Trophoblast cell (in vitro differentiated cells and primary cell): ENCODE measurements at regions not wholly inside any gene's neighbourhood (a gene's known extent, or its start where the extent isn't known, plus 50 kb on each side); places are given as distances from the start of the nearest gene placed in this dataset.
"Not testable (repeated sequence)": the region's sequence is repeated elsewhere in the genome, so short reads cannot be mapped to it uniquely, and the experiment has no call there.

ENCODE experiments used
- DNase-seq, 2 donors: peaks; one replicate each; pipeline ENCODE4 v3.0.0-alpha.2; 2016
- H2AFZ ChIP-seq: 2 replicates; pipeline ENCODE4 v1.6.1; 2013; ENCODE audit warnings: low read length, moderate library complexity, mild to moderate bottlenecking; ENCODE audit not compliant: insufficient read depth, poor library complexity
- H2AK5ac ChIP-seq: 2 replicates; pipeline ENCODE4 v1.6.1; 2013; ENCODE audit warnings: mild to moderate bottlenecking, low read length
- H2BK120ac ChIP-seq: 2 replicates; pipeline ENCODE4 v1.6.1; 2013; ENCODE audit warnings: low read length, mild to moderate bottlenecking, moderate library complexity; ENCODE audit not compliant: insufficient read depth, poor library complexity
- H2BK12ac ChIP-seq: 2 replicates; pipeline ENCODE4 v1.6.1; 2013; ENCODE audit warnings: mild to moderate bottlenecking, low read length, moderate library complexity
- H2BK5ac ChIP-seq: 2 replicates; pipeline ENCODE4 v1.6.1; 2013; ENCODE audit warnings: low read length, low read depth, moderate library complexity, mild to moderate bottlenecking; ENCODE audit not compliant: poor library complexity
- H3K14ac ChIP-seq: 2 replicates; pipeline ENCODE4 v1.6.1; 2013; ENCODE audit warnings: mild to moderate bottlenecking, low read length
- H3K18ac ChIP-seq: 2 replicates; pipeline ENCODE4 v1.6.1; 2013; ENCODE audit warnings: mild to moderate bottlenecking, low read length
- H3K23ac ChIP-seq: 2 replicates; pipeline ENCODE4 v1.6.1; 2013; ENCODE audit warnings: low read length
- H3K27ac ChIP-seq: 2 replicates; pipeline ENCODE4 v1.5.1; 2013; ENCODE audit warnings: low read depth, mild to moderate bottlenecking, inconsistent platforms, low read length, moderate library complexity
- H3K27me3 ChIP-seq: 2 replicates; pipeline ENCODE4 v1.6.1; 2013; ENCODE audit warnings: inconsistent platforms, mild to moderate bottlenecking, low read length, moderate library complexity; ENCODE audit not compliant: insufficient read depth
- H3K36me3 ChIP-seq, 2 experiments: 1 replicate in 1 of 2; 2 replicates in 1 of 2; pipeline ENCODE4 v1.6.1; 2013; ENCODE audit warnings: low read length in 2 of 2, mild to moderate bottlenecking in 2 of 2, moderate library complexity in 1 of 2; ENCODE audit not compliant: insufficient read depth in 2 of 2, control insufficient read depth in 1 of 2
- H3K4ac ChIP-seq: 2 replicates; pipeline ENCODE4 v1.6.1; 2013; ENCODE audit warnings: low read depth, mild to moderate bottlenecking, low read length, moderate library complexity
- H3K4me1 ChIP-seq, 2 experiments: 1 replicate in 1 of 2; 2 replicates in 1 of 2; pipeline ENCODE4 v1.6.1; 2013; ENCODE audit warnings: low read length in 2 of 2, mild to moderate bottlenecking in 2 of 2, moderate library complexity in 1 of 2; ENCODE audit not compliant: insufficient read depth in 2 of 2, control insufficient read depth in 1 of 2
- H3K4me2 ChIP-seq: 2 replicates; pipeline ENCODE4 v1.6.1; 2013; ENCODE audit warnings: inconsistent platforms, mild to moderate bottlenecking, low read length, moderate library complexity
- H3K4me3 ChIP-seq: 2 replicates; pipeline ENCODE4 v1.5.1; 2013; ENCODE audit warnings: mild to moderate bottlenecking, low read depth, low read length, inconsistent platforms
- H3K79me1 ChIP-seq: one replicate; pipeline ENCODE4 v1.6.1; 2013; ENCODE audit warnings: low read length
- H3K79me2 ChIP-seq: 2 replicates; pipeline ENCODE4 v1.6.1; 2013; ENCODE audit warnings: low read length, mild to moderate bottlenecking; ENCODE audit not compliant: control insufficient read depth, insufficient read depth, poor library complexity
- H3K9ac ChIP-seq: 2 replicates; pipeline ENCODE4 v1.6.1; 2013; ENCODE audit warnings: mild to moderate bottlenecking, low read length
- H3K9me3 ChIP-seq: 2 replicates; pipeline ENCODE4 v1.6.1; 2013; ENCODE audit warnings: low read depth, mild to moderate bottlenecking, control low read depth, inconsistent platforms, low read length; ENCODE audit not compliant: insufficient read depth
- H4K12ac ChIP-seq: 2 replicates; pipeline ENCODE4 v1.6.1; 2013; ENCODE audit warnings: low read depth, mild to moderate bottlenecking, low read length, moderate library complexity
- H4K8ac ChIP-seq: 2 replicates; pipeline ENCODE4 v1.6.1; 2013; ENCODE audit warnings: low read depth, mild to moderate bottlenecking, low read length, moderate library complexity
- H4K91ac ChIP-seq: one replicate; pipeline ENCODE4 v1.6.1; 2013; ENCODE audit warnings: low read depth, mild to moderate bottlenecking, low read length, moderate library complexity
- WGBS: extraction: QIAGEN DNeasy Blood & Tissue Kit; methylation state at CpG from one replicate; pipeline ENCODE4 v1.1.7; 2013; ENCODE audit warnings: missing lambda C conversion rate; ENCODE audit not compliant: insufficient read length, insufficient coverage; ENCODE audit errors: extremely low coverage; 5-methylcytosine and 5-hydroxymethylcytosine counted together

GRCh38 chr3:173286507-173286906 lies 111.0 kb upstream of the NLGN1 start:
- H3K36me3 ChIP-seq, H3K27ac ChIP-seq, H2BK12ac ChIP-seq: not testable (repeated sequence)

GRCh38 chr3:173284301-173284700 lies 113.2 kb upstream of the NLGN1 start:
- Histone ChIP-seq H2AK5ac (no peak overlapping the region), H3K79me2 (no peaks in the 10 kb centered on the region), H3K79me1 (no peaks in the 10 kb centered on the region), H2BK5ac (no peak overlapping the region), H4K91ac (no peak overlapping the region), H3K36me3 (no peaks in the 10 kb centered on the region), H3K4me2 (no peak overlapping the region), H2BK120ac (no peak overlapping the region), H2BK12ac (no peak overlapping the region), H3K27me3 (no peaks in the 10 kb centered on the region), H3K4me1 (peaks cover 0 to 4% of the 10 kb centered on the region in 2 experiments), H3K9ac (no peak overlapping the region), H3K23ac (no peak overlapping the region), H3K9me3 (no peaks in the 10 kb centered on the region), H4K12ac (no peak overlapping the region), H2AFZ (no peak overlapping the region), H3K27ac (no peak overlapping the region), H3K4ac (no peak overlapping the region), H3K4me3 (no peak overlapping the region), H4K8ac (no peak overlapping the region), H3K18ac (no peak overlapping the region), H3K14ac (no peak overlapping the region)
- DNase-seq, result no peak
- no CpG with 5 or more reads among the region's 6 CpGs for WGBS

More at GRCh38 chr3:173286507-173286906, 111.0 kb upstream of the NLGN1 start:
- DNase-seq, result peak; percentile 57 to 62
- H3K4me1 ChIP-seq, H3K79me1 ChIP-seq, H3K4ac ChIP-seq, H3K4me3 ChIP-seq, H2BK5ac ChIP-seq, H4K8ac ChIP-seq, H4K12ac ChIP-seq, H3K4me2 ChIP-seq, H2BK120ac ChIP-seq, H3K27me3 ChIP-seq, H2AFZ ChIP-seq, H3K18ac ChIP-seq, H3K14ac ChIP-seq, H3K9ac ChIP-seq, H3K23ac ChIP-seq, H3K79me2 ChIP-seq, H2AK5ac ChIP-seq, H4K91ac ChIP-seq, H3K9me3 ChIP-seq: not testable (repeated sequence)
- no CpG with 5 or more reads among the region's 12 CpGs for WGBS

GRCh38 chr3:173275740-173276139 lies 121.8 kb upstream of the NLGN1 start:
- no peak overlapping the region for H3K9ac ChIP-seq
- H2AK5ac ChIP-seq, result no peak overlapping the region
- H3K27ac ChIP-seq, result no peak overlapping the region
- H3K4ac ChIP-seq, result no peak overlapping the region
- H3K79me2 ChIP-seq, result no peaks in the 10 kb centered on the region
- H2BK5ac ChIP-seq, result no peak overlapping the region
- peak overlapping the region; percentile 18 for H4K91ac ChIP-seq
- WGBS, result no CpG with 5 or more reads among the region's 4 CpGs
- peaks cover 0 to 6% of the 10 kb centered on the region in 2 experiments for H3K4me1 ChIP-seq
- no peak overlapping the region for H2BK120ac ChIP-seq
- no peak overlapping the region for H3K23ac ChIP-seq
- no peak overlapping the region for H3K18ac ChIP-seq
- no peaks in the 10 kb centered on the region for H3K79me1 ChIP-seq
- H3K14ac ChIP-seq, result no peak overlapping the region
- H2AFZ ChIP-seq, result no peak overlapping the region
- H3K4me2 ChIP-seq, result no peak overlapping the region
- no peak overlapping the region for H3K4me3 ChIP-seq
- no peaks in the 10 kb centered on the region for H3K36me3 ChIP-seq
- H3K9me3 ChIP-seq, result no peaks in the 10 kb centered on the region
- no peak for DNase-seq
- no peak overlapping the region for H4K8ac ChIP-seq
- no peaks in the 10 kb centered on the region for H3K27me3 ChIP-seq
- no peak overlapping the region for H4K12ac ChIP-seq
- no peak overlapping the region for H2BK12ac ChIP-seq

- Histone ChIP-seq H4K91ac (peak overlapping the region; percentile 18), H3K18ac (no peak overlapping the region), H4K12ac (no peak overlapping the region), H3K4me3 (no peak overlapping the region), H2BK12ac (no peak overlapping the region), H2AK5ac (no peak overlapping the region), H3K4ac (no peak overlapping the region), H4K8ac (no peak overlapping the region), H3K4me1 (peaks cover 0 to 6% of the 10 kb centered on the region in 2 experiments), H3K9ac (no peak overlapping the region), H2BK5ac (no peak overlapping the region), H3K79me2 (no peaks in the 10 kb centered on the region), H3K23ac (no peak overlapping the region), H3K27ac (no peak overlapping the region), H2AFZ (no peak overlapping the region), H3K36me3 (no peaks in the 10 kb centered on the region), H3K79me1 (no peaks in the 10 kb centered on the region), H3K9me3 (no peaks in the 10 kb centered on the region), H3K4me2 (no peak overlapping the region), H3K27me3 (no peaks in the 10 kb centered on the region), H2BK120ac (no peak overlapping the region), H3K14ac (no peak overlapping the region)
- no peak for DNase-seq
- no CpG with 5 or more reads among the region's 5 CpGs for WGBS
Measured at GRCh38 chr3:173273838-173274237, 123.7 kb upstream of the NLGN1 start.
